MG63 (cell line): ENCODE measurements at regions not wholly inside any gene's neighbourhood (a gene's known extent, or its start where the extent isn't known, plus 50 kb on each side); places are given as distances from the start of the nearest gene placed in this dataset.
"Not testable (repeated sequence)": the region's sequence is repeated elsewhere in the genome, so short reads cannot be mapped to it uniquely, and the experiment has no call there.

Source experiments
- DNase-seq: peaks from one replicate; pipeline ENCODE4 v3.0.0-alpha.2; 2020
- H3K27me3 ChIP-seq: fragments of 250-450 bp; sonication (Bioruptor Pico); 2 replicates; pipeline ENCODE4 v1.5.1; 2020; ENCODE audit warnings: mild to moderate bottlenecking, moderate library complexity
- H3K36me3 ChIP-seq: fragments of 250-450 bp; sonication (Bioruptor Pico); 2 replicates; pipeline ENCODE4 v1.5.1; 2020; ENCODE audit warnings: mild to moderate bottlenecking, moderate library complexity
- H3K4me3 ChIP-seq: fragments of 250-450 bp; sonication (Bioruptor Pico); 2 replicates; pipeline ENCODE4 v1.5.1; 2020; ENCODE audit warnings: mild to moderate bottlenecking, moderate library complexity
- H3K9me3 ChIP-seq: fragments of 250-450 bp; sonication (Bioruptor Pico); 2 replicates; pipeline ENCODE4 v1.5.1; 2020; ENCODE audit warnings: mild to moderate bottlenecking, moderate library complexity

DNA sequence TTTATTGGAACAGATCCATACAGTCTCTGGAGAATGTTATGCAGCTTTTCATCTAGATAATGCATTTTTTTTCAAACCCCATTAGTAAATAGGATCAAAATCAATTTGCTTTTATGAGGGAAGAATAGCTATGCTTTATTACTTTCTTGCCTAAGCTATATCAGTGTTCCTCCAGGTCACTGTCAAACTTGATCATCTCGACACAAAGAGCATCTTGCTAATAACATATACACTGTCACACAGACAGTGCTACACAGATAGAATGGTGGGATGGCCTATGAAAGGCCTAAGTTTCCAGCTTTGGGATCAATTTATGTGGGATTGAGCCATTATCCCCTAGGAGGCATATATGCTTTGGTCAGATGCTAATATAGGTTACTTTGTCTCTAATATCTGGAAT is 862.9 kb upstream of the SPRY2 start:
- Histone ChIP-seq H3K4me3 (no peak overlapping the region), H3K27me3 (no peaks in the 10 kb centered on the region), H3K36me3 (no peaks in the 10 kb centered on the region), H3K9me3 (no peaks in the 10 kb centered on the region)
- DNase-seq = no peak

- no peak overlapping the region for H3K4me3 ChIP-seq
- H3K9me3 ChIP-seq = no peaks in the 10 kb centered on the region
- H3K27me3 ChIP-seq = no peaks in the 10 kb centered on the region
- H3K36me3 ChIP-seq = no peaks in the 10 kb centered on the region
- no peak for DNase-seq
Measured at GRCh38 chr13:81199956-81200355, 859.0 kb upstream of the SPRY2 start.

DNA sequence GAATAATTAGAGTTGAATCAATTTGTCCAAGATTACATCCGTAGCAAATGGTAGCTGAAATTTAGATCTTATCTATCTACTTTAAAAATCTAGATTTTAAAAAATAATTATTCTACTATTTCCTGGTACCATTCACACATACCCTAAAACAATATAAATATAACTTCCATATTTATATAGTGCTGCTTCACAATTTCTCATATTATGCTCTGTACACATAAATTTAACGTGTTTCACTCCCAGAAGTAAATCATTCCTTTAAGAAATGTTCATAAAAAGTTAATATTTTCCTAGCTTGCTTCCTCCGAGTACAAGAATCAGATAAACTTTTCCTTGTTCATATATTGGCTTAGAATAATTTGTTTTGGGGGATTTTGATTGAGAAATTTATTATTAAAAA is 857.0 kb upstream of the SPRY2 start:
- Histone ChIP-seq H3K27me3 (no peaks in the 10 kb centered on the region), H3K4me3 (no peak overlapping the region), H3K36me3 (no peaks in the 10 kb centered on the region), H3K9me3 (no peaks in the 10 kb centered on the region)
- DNase-seq = no peak

DNA sequence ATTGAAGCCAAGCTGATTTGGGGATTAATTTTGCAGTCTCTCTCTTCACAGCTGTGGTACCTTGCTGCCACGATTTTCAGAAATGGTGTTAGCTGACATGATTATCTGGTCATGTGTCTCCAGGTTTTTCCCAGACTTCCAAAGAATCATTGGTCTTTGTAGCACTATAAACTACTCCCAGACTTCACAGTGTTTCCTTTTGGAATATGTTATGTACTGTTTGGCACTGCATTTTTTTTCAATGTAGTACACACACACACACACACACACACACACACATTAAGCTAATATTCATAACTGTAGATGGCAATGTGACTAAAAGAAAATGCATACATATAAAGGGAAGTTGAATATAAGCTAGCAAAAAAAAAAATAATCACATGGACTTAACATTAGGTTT is 856.6 kb upstream of the SPRY2 start:
- Histone ChIP-seq H3K4me3 (no peak overlapping the region), H3K9me3 (no peaks in the 10 kb centered on the region), H3K27me3 (no peaks in the 10 kb centered on the region), H3K36me3 (no peaks in the 10 kb centered on the region)
- no peak for DNase-seq

DNA sequence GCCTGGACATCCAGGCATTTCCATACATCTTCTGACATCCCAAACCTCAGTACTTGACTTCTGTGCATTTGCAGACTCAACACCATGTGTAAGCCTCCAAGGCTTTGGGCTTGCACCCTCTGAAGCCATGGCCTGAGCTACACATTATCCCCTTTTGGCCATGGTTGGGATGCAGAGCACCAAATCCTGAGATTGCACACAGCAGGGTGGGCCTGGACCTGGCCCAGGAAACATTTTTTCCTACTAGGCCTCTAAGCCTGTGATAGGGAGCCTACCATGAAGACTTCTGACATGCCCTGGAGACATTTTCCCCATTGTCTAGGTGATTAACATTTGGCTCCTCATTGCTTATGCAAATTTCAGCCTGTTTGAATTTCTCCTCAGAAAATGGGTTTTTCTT is 853.4 kb upstream of the SPRY2 start:
- H3K4me3 ChIP-seq = no peak overlapping the region

GRCh38 chr13:81184556-81185265 is 843.8 kb upstream of the SPRY2 start:
- H3K36me3 ChIP-seq = no peaks in the 10 kb centered on the region
- DNase-seq = peak; percentile 58
- H3K9me3 ChIP-seq = no peaks in the 10 kb centered on the region
- H3K4me3 ChIP-seq = no peak overlapping the region
- no peaks in the 10 kb centered on the region for H3K27me3 ChIP-seq

More for the DNA sequence above, 853.4 kb upstream of the SPRY2 start:
- Histone ChIP-seq H3K9me3 (no peaks in the 10 kb centered on the region), H3K27me3 (no peaks in the 10 kb centered on the region), H3K36me3 (no peaks in the 10 kb centered on the region)
- no peak for DNase-seq

DNA sequence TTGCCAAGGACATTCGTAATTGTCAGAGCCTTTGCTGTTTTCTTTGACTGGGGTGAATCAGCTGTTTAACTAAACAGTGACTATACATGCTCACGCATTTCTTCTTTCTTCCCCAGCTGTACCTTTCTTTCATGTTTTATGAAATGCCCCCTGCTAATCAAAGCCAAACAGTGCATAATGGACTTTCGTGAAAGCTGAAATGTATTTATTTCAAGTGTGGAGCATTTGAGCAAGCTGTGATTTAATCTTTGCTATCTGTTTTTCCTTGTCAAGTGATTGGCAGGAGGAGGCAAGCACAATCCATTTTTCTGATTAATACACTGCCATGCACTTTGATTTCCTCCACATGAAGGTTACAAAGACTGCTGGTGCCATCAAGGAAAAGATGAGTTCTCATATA is 831.7 kb upstream of the SPRY2 start:
- no peak for DNase-seq
- no peaks in the 10 kb centered on the region for H3K27me3 ChIP-seq
- H3K4me3 ChIP-seq = no peak overlapping the region
- no peaks in the 10 kb centered on the region for H3K9me3 ChIP-seq
- no peaks in the 10 kb centered on the region for H3K36me3 ChIP-seq

DNA sequence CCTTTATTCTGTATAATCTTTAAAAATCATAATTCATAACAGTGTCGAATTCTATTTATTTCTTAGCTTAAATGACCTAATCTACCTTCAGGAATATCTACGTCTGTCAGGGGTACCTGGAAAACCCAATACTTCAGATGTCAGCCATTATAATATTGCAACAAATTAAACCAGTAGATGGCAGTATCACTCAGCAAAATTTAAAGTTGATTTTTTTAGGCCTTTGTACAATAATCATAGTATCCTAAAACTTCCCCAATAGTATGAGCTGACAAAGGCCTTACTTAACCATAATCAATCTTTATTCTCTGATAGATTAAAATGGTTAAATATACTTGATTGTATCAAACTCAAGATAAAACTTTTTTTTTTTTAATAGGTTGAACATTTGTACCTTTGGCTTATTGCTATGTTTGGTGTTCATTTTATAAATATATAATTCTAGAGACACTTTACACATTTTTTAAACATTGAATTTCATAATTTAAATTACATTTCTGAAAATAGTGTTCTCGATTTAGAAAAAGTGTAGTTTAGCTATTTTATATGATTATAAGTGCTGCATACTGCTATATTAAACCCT is 830.2 kb upstream of the SPRY2 start:
- no peaks in the 10 kb centered on the region for H3K27me3 ChIP-seq
- no peaks in the 10 kb centered on the region for H3K36me3 ChIP-seq
- no peaks in the 10 kb centered on the region for H3K9me3 ChIP-seq
- DNase-seq = no peak
- H3K4me3 ChIP-seq = no peak overlapping the region

DNA sequence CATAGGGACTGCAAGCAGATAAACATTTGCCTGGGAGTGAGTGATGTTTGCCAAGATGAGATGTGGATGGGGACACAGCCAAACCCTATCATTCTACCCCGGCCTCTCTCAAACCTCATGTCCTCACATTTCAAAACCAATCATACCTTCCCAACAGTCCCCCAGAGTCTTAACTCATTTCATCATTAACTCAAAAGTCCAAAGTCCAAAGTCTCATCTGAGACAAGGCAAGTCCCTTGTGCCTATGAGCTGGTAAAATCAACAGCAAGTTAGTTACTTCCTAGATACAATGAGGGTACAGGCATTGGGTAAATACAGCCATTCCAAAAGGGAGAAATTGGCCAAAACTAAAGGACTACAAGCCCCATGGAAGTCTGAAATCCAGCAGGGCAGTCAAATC is 822.9 kb upstream of the SPRY2 start:
- not testable (repeated sequence) for H3K9me3 ChIP-seq, H3K4me3 ChIP-seq, H3K36me3 ChIP-seq, H3K27me3 ChIP-seq, DNase-seq

GRCh38 chr13:81153478-81153877 is 812.6 kb upstream of the SPRY2 start:
- Histone ChIP-seq H3K27me3 (no peaks in the 10 kb centered on the region), H3K4me3 (no peak overlapping the region), H3K9me3 (no peaks in the 10 kb centered on the region)

DNA sequence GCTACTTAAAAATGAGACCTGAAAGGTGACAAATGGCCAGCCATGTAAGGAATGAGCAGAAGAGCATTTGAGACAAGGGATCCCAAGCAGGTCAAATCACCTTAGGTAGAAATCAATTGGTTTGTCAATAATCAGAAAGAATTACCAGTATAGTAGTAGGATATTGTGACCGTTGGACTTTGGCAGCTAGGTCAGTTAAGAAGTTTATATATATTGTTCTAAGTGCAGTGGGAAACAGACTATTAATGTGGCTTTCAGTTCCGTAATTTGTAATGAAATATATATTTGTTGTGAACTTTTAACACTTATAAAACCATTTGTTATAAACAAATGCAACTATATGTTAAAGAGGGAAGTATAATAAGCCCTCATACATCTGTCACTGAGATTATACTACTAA is 807.9 kb upstream of the SPRY2 start:
- no peaks in the 10 kb centered on the region for H3K9me3 ChIP-seq

More at GRCh38 chr13:81153478-81153877, 812.6 kb upstream of the SPRY2 start:
- no peak for DNase-seq
- H3K36me3 ChIP-seq = no peaks in the 10 kb centered on the region

GRCh38 chr13:81146576-81146975 is 805.6 kb upstream of the SPRY2 start:
- not testable (repeated sequence) for DNase-seq, H3K9me3 ChIP-seq, H3K4me3 ChIP-seq, H3K36me3 ChIP-seq, H3K27me3 ChIP-seq

More for the DNA sequence above, 807.9 kb upstream of the SPRY2 start:
- no peaks in the 10 kb centered on the region for H3K27me3 ChIP-seq
- H3K36me3 ChIP-seq = no peaks in the 10 kb centered on the region
- H3K4me3 ChIP-seq = no peak overlapping the region
- DNase-seq = no peak

DNA sequence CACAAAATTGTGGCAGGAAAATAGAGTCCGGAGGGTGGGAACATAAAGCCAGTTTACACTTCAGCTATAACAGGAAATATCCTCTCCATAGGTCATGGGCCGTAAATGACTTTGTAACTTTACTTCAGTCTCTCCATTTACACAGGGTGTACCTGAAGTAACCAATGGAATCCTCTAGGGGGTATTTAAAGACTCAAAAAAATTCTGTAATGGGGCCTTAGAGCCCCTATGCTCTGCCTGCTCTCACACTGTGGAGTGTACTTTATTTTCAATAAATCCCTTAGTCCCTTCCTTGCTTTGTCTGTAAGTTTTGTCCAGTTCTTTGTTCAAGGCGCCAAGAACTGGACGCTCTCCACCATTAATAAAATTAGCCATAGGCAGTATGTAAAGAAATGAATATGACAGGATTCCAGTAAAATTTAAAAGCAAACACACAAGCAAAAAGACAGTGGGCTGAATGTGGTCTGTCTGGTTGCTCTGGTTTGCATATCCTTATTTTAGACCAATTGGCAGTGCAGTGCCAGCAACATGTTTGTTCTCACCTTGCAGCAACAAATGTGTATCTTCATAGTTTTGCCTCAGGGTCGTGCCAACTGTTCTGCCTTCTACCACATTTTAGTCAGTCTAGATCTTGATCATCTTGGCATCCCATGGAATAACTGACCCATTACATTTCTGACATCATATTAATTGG is 801.5 kb upstream of the SPRY2 start:
- H3K9me3 ChIP-seq = no peaks in the 10 kb centered on the region
- H3K4me3 ChIP-seq = no peak overlapping the region
- DNase-seq = no peak
- no peaks in the 10 kb centered on the region for H3K27me3 ChIP-seq
- no peaks in the 10 kb centered on the region for H3K36me3 ChIP-seq

DNA sequence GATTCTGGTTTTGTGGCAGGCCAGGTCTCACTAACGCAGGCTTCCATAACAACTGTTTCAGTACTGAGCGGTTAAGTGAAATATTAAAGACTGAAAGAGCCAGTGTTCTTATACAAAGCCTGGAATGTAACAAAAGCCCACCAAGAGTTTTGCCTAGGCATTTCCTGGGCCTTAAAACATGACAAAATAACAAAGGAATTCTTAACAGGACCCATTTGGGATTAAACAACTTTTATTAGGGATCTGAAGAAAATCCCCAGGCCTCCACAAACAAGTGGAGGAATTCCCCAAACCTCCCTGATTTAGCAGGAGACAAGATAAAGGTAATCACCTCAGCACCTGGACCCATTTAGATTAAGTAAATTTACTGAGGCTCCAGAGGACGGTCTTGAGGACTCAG is 799.7 kb upstream of the SPRY2 start:
- Histone ChIP-seq H3K36me3 (no peaks in the 10 kb centered on the region), H3K27me3 (no peaks in the 10 kb centered on the region), H3K4me3 (no peak overlapping the region), H3K9me3 (no peaks in the 10 kb centered on the region)
- DNase-seq = no peak

DNA sequence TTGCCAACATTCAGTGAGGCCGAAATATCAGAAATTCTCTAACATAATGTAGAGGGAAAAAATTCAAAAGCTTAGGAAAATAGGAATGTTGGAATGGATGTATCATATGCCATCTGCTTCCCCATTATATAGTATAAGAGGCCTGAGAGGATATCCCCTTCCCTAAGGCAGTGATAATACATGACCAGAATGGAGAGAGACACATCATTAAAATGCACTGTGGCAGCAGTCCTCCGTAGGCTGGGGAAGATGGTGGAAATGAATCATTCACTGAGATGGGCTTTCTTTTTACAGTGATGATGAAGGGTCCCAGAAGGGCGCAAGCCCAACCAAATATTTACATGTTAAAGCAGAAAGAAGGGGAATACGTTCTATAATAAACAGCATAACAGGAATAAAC is 799.1 kb upstream of the SPRY2 start:
- H3K36me3 ChIP-seq = no peaks in the 10 kb centered on the region
- H3K27me3 ChIP-seq = no peaks in the 10 kb centered on the region
- no peak for DNase-seq
- H3K4me3 ChIP-seq = no peak overlapping the region
- no peaks in the 10 kb centered on the region for H3K9me3 ChIP-seq

DNA sequence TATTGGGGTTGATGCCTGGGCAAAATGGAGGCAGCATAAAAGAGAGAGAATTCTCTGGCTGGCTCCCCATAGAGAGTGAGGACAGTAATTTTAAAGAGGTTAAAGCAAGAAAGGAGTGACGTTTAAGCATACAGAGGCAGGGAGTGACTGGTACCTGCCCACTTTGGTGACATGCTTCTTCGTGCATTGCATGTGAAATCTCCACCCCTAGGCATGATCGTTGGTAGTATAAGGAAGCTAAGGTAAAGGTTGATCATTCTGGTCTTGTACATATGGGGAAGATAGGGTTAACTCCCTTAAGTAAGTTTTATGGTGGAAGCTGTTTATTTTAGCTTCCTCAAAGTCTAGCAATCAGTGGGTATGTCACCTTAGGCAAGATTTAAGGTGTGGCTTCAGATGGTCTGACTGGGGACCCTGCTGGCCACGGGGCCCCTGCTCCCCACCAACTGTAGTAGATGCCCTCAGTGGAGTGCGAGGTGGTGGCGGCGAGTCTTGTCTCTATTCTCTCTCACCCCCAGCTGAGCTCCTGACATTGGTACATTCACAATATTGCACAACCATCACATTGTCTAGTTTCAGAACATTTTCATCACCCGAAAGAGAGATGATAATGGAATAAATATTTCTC is 797.5 kb upstream of the SPRY2 start:
- Histone ChIP-seq H3K36me3 (no peaks in the 10 kb centered on the region), H3K27me3 (no peaks in the 10 kb centered on the region), H3K4me3 (no peak overlapping the region), H3K9me3 (no peaks in the 10 kb centered on the region)
- no peak for DNase-seq

DNA sequence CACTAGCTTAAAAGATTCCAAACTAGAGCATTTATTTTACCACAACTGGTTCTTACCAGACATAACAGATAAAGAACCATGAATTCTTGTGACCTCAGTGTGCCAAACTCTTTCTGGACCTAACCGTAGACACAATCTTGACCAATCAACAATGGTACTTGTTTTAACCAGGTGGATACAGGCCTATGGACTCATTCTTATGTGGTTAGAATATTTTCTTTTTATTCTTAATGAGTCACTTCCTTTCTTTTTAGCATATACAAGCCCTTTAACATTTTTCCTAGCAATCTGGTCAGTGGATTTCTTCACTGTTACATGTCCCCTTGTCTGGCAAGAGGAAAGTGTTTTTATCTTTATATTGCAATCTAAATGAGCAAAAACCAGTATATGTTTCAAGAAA is 792.1 kb upstream of the SPRY2 start:
- no peaks in the 10 kb centered on the region for H3K9me3 ChIP-seq
- DNase-seq = no peak
- H3K36me3 ChIP-seq = no peaks in the 10 kb centered on the region
- H3K4me3 ChIP-seq = no peak overlapping the region
- H3K27me3 ChIP-seq = no peaks in the 10 kb centered on the region
